HepG2 (cell line): ENCODE measurements at regions not wholly inside any gene's neighbourhood (a gene's known extent, or its start where the extent isn't known, plus 50 kb on each side); places are given as distances from the start of the nearest gene placed in this dataset.

Experiments used
- ATAC-seq: fragments of 200-7000 bp; cut with Tn5 transposase; 3 replicates; pipeline ENCODE4 v1.9.1; 2020; ENCODE audit warnings: mild to moderate bottlenecking, moderate library complexity
- BruUV-seq: library from RNA; stranded (reverse); fragments of 400-500 nt; replicated peaks from 2 replicates; lab custom pipeline; 2021; lab: Mats Ljungman, UMichigan
- CTCF ChIA-PET: fragments of 300-600 bp; formaldehyde crosslinking; extraction: SDS; loops from one replicate; lab custom pipeline; 2021; ENCODE audit warnings: low total read pairs, inconsistent platforms, low intra/inter-chr PET ratio; lab: Yijun Ruan, JAX
- POLR2A ChIA-PET: fragments of 350-600 bp; sonication (Branson Sonifier 250); formaldehyde crosslinking; loops from one replicate; lab custom pipeline; 2020; ENCODE audit warnings: antibody characterized with exemption, inconsistent platforms; lab: Yijun Ruan, JAX
- DNase-seq: peaks from one replicate; pipeline ENCODE4 v3.0.0-alpha.2; 2015; ENCODE audit warnings: low spot score
- FAIRE-seq: peaks from 3 replicates; lab custom pipeline; 2011; peaks lifted over from hg19 to GRCh38; lab: Jason Lieb, UNC
- H2AFZ ChIP-seq: one replicate; pipeline ENCODE4 v1.6.1; 2011; ENCODE audit warnings: low read length, inconsistent platforms
- H3K27ac ChIP-seq: fragments of 300-600 bp; 3 replicates; pipeline ENCODE4 v1.8.0; 2011; ENCODE audit warnings: mixed run types, mild to moderate bottlenecking, mixed read lengths, low read length, inconsistent platforms; ENCODE audit not compliant: insufficient read depth; ENCODE audit errors: extremely low read length
- H3K27me3 ChIP-seq, 2 experiments: fragments of 200-600 bp in 1 of 2; 2 replicates in 1 of 2; 3 replicates in 1 of 2; pipeline versions ENCODE4 v1.6.0 to v1.8.0; 2011; ENCODE audit warnings: low read length in 2 of 2, mild to moderate bottlenecking in 2 of 2, moderate library complexity in 2 of 2, inconsistent platforms in 1 of 2; ENCODE audit not compliant: insufficient read depth in 2 of 2, control insufficient read depth in 1 of 2
- H3K36me3 ChIP-seq, 2 experiments: fragments of 200-600 bp in 1 of 2; replicated peaks in 1 of 2; 2 replicates in 1 of 2; 3 replicates in 1 of 2; pipeline versions ENCODE4 v1.5.1 to v1.8.0; 2011; ENCODE audit warnings: low read length in 2 of 2, inconsistent platforms in 1 of 2; ENCODE audit not compliant: insufficient read depth in 2 of 2, control insufficient read depth in 1 of 2
- H3K4me1 ChIP-seq: 2 replicates; pipeline ENCODE4 v1.5.1; 2012; ENCODE audit warnings: low read length, inconsistent platforms; ENCODE audit not compliant: insufficient read depth
- H3K4me2 ChIP-seq: 2 replicates; pipeline ENCODE4 v1.6.0; 2011; ENCODE audit warnings: low read depth, low read length, inconsistent platforms
- H3K4me3 ChIP-seq, 3 experiments: fragments of 200-600 bp in 1 of 3; sonication (generic), shearing (Covaris generic) in 1 of 3; replicated peaks in 1 of 3; 2 replicates each; pipeline ENCODE4 v1.5.1; 2011 to 2016; ENCODE audit warnings: low read length in 3 of 3, inconsistent platforms in 2 of 3, low read depth in 2 of 3, mild to moderate bottlenecking in 2 of 3, control low read depth in 1 of 3, mixed read lengths in 1 of 3; ENCODE audit not compliant: insufficient read depth in 1 of 3
- H3K79me2 ChIP-seq: one replicate; pipeline ENCODE4 v1.6.1; 2011; ENCODE audit warnings: low read length, inconsistent platforms; ENCODE audit not compliant: insufficient read depth
- H3K9ac ChIP-seq: 2 replicates; pipeline ENCODE4 v1.6.0; 2011; ENCODE audit warnings: mild to moderate bottlenecking, low read depth, low read length, inconsistent platforms; ENCODE audit not compliant: insufficient read depth
- H3K9me3 ChIP-seq: 2 replicates; pipeline ENCODE4 v1.5.1; 2012; ENCODE audit warnings: mild to moderate bottlenecking, low read length
- H4K20me1 ChIP-seq: 2 replicates; pipeline ENCODE4 v1.6.0; 2011; ENCODE audit warnings: inconsistent platforms, mild to moderate bottlenecking, low read length, moderate library complexity; ENCODE audit not compliant: insufficient read depth
- GZF1 ChIP-seq: sonication (generic); formaldehyde crosslinking; IDR thresholded peaks from 2 replicates; pipeline ENCODE4 v1.5.1; 2020; ENCODE audit warnings: mild to moderate bottlenecking, missing genetic modification reagents
- HOXD1 ChIP-seq: sonication (generic); formaldehyde crosslinking; IDR thresholded peaks from 2 replicates; pipeline ENCODE4 v1.5.0; 2020; ENCODE audit warnings: missing genetic modification reagents
- KLF6 ChIP-seq: IDR thresholded peaks from 2 replicates; pipeline ENCODE4 v1.8.0; 2016; ENCODE audit warnings: missing biosample characterization, missing genetic modification reagents
- NFATC3 ChIP-seq: sonication (generic); formaldehyde crosslinking; IDR thresholded peaks from 2 replicates; pipeline ENCODE4 v1.5.1; 2020; ENCODE audit warnings: mild to moderate bottlenecking, missing genetic modification reagents
- NFE2L2 ChIP-seq: fragments of 150-350 bp; IDR thresholded peaks from 2 replicates; pipeline ENCODE4 v1.6.1; 2014; ENCODE audit warnings: low read length
- YEATS4 ChIP-seq: sonication (generic); formaldehyde crosslinking; IDR thresholded peaks from 2 replicates; pipeline ENCODE4 v1.4.0; 2020; ENCODE audit warnings: missing genetic modification reagents, borderline replicate concordance
- ZC3H4 ChIP-seq: sonication (generic); formaldehyde crosslinking; IDR thresholded peaks from 2 replicates; pipeline ENCODE4 v1.4.0; 2020; ENCODE audit warnings: missing genetic modification reagents, borderline replicate concordance
- ZFP41 ChIP-seq: sonication (generic); formaldehyde crosslinking; IDR thresholded peaks from 2 replicates; pipeline ENCODE4 v1.4.0; 2020; ENCODE audit warnings: mild to moderate bottlenecking, missing genetic modification reagents, borderline replicate concordance
- ZNF232 ChIP-seq: sonication (generic); formaldehyde crosslinking; IDR thresholded peaks from 2 replicates; pipeline ENCODE4 v1.4.0; 2020; ENCODE audit warnings: missing genetic modification reagents, borderline replicate concordance
- ZNF597 ChIP-seq: sonication (generic); formaldehyde crosslinking; IDR thresholded peaks from 2 replicates; pipeline ENCODE4 v1.5.0; 2020; ENCODE audit warnings: missing genetic modification reagents
- ZSCAN20 ChIP-seq: sonication (generic); formaldehyde crosslinking; IDR thresholded peaks from 2 replicates; pipeline ENCODE4 v1.4.0; 2020; ENCODE audit warnings: missing genetic modification reagents, mild to moderate bottlenecking, borderline replicate concordance
- WGBS: methylation state at CpG from one replicate; pipeline ENCODE4 v1.1.6; 2017; ENCODE audit warnings: low lambda C conversion rate; 5-methylcytosine and 5-hydroxymethylcytosine counted together
- in situ Hi-C: cut with HindIII; loops from 2 replicates; pipeline ENCODE4 v1.10.0; 2017; ENCODE audit warnings: low pct_unique_long_range_greater_than_20kb; ENCODE audit not compliant: extremely low pct_ligation_motif_present
- intact Hi-C: fragments of 100-400 bp; cut with micrococcal nuclease; formaldehyde crosslinking; loops from one replicate; pipeline ENCODE4 v1.10.0; 2022; ENCODE audit not compliant: unreplicated experiment
- TF ChIP-seq, protein P1 (sequence below): sonication (generic); formaldehyde crosslinking; IDR thresholded peaks from 2 replicates; pipeline ENCODE4 v1.5.0; 2020; ENCODE audit warnings: mild to moderate bottlenecking, missing genetic modification reagents
- TF ChIP-seq, protein P2 (sequence below): sonication (generic); formaldehyde crosslinking; IDR thresholded peaks from 2 replicates; pipeline ENCODE4 v1.4.0; 2020; ENCODE audit warnings: mild to moderate bottlenecking, missing genetic modification reagents

DNA sequence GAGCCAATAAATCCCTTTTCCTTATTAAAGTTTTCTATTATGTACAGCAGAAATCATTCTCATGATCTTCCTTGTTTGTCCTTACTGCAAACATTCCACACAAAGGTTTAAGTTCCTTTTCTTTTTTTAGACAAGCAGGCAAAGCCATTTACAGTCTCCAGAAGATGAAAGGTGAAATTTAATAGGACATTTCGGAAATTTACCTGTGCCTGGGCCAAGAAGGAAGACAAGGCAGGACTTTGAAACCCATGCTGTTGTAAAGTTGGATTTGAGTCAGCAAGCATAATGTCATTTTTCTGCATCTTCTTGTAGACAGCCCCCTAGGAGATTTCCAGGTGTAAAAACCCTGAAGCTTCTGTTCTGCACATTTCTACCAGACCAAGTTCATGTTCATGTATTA lies 188.1 kb downstream of the PAPSS1 start:
- Histone ChIP-seq H3K27me3 (no peaks in the 10 kb centered on the region; a peak in 1 of 5 replicates), H3K9ac (no peak overlapping the region), H3K79me2 (no peaks in the 10 kb centered on the region), H4K20me1 (no peaks in the 10 kb centered on the region), H3K9me3 (no peaks in the 10 kb centered on the region), H2AFZ (no peak overlapping the region), H3K4me1 (no peaks in the 10 kb centered on the region), H3K4me3 (no peak overlapping the region), H3K4me2 (no peak overlapping the region), H3K36me3 (no peaks in the 10 kb centered on the region), H3K27ac (no peak overlapping the region)
- 0% methylated on average over 1 of the region's 1 CpG for WGBS
- TF ChIP-seq, protein P1, sequence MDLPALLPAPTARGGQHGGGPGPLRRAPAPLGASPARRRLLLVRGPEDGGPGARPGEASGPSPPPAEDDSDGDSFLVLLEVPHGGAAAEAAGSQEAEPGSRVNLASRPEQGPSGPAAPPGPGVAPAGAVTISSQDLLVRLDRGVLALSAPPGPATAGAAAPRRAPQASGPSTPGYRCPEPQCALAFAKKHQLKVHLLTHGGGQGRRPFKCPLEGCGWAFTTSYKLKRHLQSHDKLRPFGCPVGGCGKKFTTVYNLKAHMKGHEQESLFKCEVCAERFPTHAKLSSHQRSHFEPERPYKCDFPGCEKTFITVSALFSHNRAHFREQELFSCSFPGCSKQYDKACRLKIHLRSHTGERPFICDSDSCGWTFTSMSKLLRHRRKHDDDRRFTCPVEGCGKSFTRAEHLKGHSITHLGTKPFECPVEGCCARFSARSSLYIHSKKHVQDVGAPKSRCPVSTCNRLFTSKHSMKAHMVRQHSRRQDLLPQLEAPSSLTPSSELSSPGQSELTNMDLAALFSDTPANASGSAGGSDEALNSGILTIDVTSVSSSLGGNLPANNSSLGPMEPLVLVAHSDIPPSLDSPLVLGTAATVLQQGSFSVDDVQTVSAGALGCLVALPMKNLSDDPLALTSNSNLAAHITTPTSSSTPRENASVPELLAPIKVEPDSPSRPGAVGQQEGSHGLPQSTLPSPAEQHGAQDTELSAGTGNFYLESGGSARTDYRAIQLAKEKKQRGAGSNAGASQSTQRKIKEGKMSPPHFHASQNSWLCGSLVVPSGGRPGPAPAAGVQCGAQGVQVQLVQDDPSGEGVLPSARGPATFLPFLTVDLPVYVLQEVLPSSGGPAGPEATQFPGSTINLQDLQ (CRISPR knock-in tag) = no peak
- TF ChIP-seq ZFP41 (no peak), ZNF597 (no peak), YEATS4 (no peak), NFE2L2 (no peak), ZC3H4 (CRISPR knock-in tag) (no peak), NFATC3 (no peak), ZNF232 (CRISPR knock-in tag) (no peak), ZSCAN20 (no peak), KLF6 (CRISPR knock-in tag) (no peak), GZF1 (CRISPR knock-in tag) (no peak), HOXD1 (CRISPR knock-in tag) (no peak)
- TF ChIP-seq, protein P2, sequence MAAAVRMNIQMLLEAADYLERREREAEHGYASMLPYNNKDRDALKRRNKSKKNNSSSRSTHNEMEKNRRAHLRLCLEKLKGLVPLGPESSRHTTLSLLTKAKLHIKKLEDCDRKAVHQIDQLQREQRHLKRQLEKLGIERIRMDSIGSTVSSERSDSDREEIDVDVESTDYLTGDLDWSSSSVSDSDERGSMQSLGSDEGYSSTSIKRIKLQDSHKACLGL (CRISPR knock-in tag) = no peak
- no peak for DNase-seq
- FAIRE-seq = no peak
- in situ Hi-C loops = no loop called here
- no peak for ATAC-seq
- intact Hi-C loops = no loop called here
- POLR2A ChIA-PET = no interaction called here
- CTCF ChIA-PET = no interaction called here
- no TSS peak for BruUV-seq
